Mammary epithelial cell (primary cell): ENCODE measurements at regions not wholly inside any gene's neighbourhood (a gene's known extent, or its start where the extent isn't known, plus 50 kb on each side); places are given as distances from the start of the nearest gene placed in this dataset.

Source experiments
- CTCF ChIP-seq, 2 donors: IDR thresholded peaks in 1 of 2; conservative IDR thresholded peaks in 1 of 2; 2 replicates each; pipeline ENCODE4 v1.5.1; 2011 to 2012; ENCODE audit warnings: inconsistent platforms in 2 of 2, low read length in 2 of 2, mild to moderate bottlenecking in 2 of 2, control low read depth in 1 of 2, low read depth in 1 of 2; ENCODE audit not compliant: insufficient read depth in 1 of 2; ENCODE audit errors: extremely low read depth in 1 of 2
- EZH2 ChIP-seq: IDR thresholded peaks from 2 replicates; pipeline ENCODE4 v1.6.1; 2012; ENCODE audit warnings: low read length, inconsistent platforms, borderline replicate concordance

- TF ChIP-seq CTCF (conservative IDR thresholded peaks at IDR 0.05 in 1 of 2, IDR thresholded peaks at IDR 0.05 in 1 of 2; ENCODE audit: extremely low read depth in 1 of 2, insufficient read depth in 1 of 2, low read depth in 1 of 2, low read length in 2 of 2) (no peak), EZH2 (no peak)
These were observed 151.3 kb upstream of the UQCRFS1 start for GRCh38 chr19:29364224-29364726.
